ENCODE measurements at regions not wholly inside any gene's neighbourhood (a gene's known extent, or its start where the extent isn't known, plus 50 kb on each side); places are given as distances from the start of the nearest gene placed in this dataset.

- DNase-seq: no peak
Observed at GRCh38 chr5:167812871-167813270, 478.6 kb upstream of the WWC1 start.

- no peak for DNase-seq
Observed at GRCh38 chr5:167813389-167813788, 478.1 kb upstream of the WWC1 start.

GRCh38 chr5:167814040-167814439, 477.4 kb upstream of the WWC1 start:
- DNase-seq: no peak

GRCh38 chr5:167814828-167815227, 476.6 kb upstream of the WWC1 start:
- DNase-seq: no peak

- DNase-seq: no peak
Observed at GRCh38 chr5:167816354-167816753, 475.1 kb upstream of the WWC1 start.

- no peak for DNase-seq
Observed at GRCh38 chr5:167816864-167817263, 474.6 kb upstream of the WWC1 start.

GRCh38 chr5:167819406-167819805, 472.0 kb upstream of the WWC1 start:
- DNase-seq: no peak

- DNase-seq: no peak
Observed at GRCh38 chr5:167820101-167820990, 471.1 kb upstream of the WWC1 start.

GRCh38 chr5:167821151-167821550, 470.3 kb upstream of the WWC1 start:
- DNase-seq: no peak

- no peak for DNase-seq
Observed at GRCh38 chr5:167821669-167822068, 469.8 kb upstream of the WWC1 start.

GRCh38 chr5:167822241-167822640, 469.2 kb upstream of the WWC1 start:
- no peak for DNase-seq

- DNase-seq: no peak
Observed at GRCh38 chr5:167823405-167823804, 468.0 kb upstream of the WWC1 start.

- DNase-seq: no peak
Observed at GRCh38 chr5:167827766-167828165, 463.7 kb upstream of the WWC1 start.

GRCh38 chr5:167831754-167832504, 459.5 kb upstream of the WWC1 start:
- no peak for DNase-seq

- DNase-seq: no peak
Observed at GRCh38 chr5:167832609-167833008, 458.8 kb upstream of the WWC1 start.

GRCh38 chr5:167833456-167833855, 458.0 kb upstream of the WWC1 start:
- no peak for DNase-seq

GRCh38 chr5:167835146-167835545, 456.3 kb upstream of the WWC1 start:
- no peak for DNase-seq

GRCh38 chr5:167837127-167837526, 454.3 kb upstream of the WWC1 start:
- no peak for DNase-seq

GRCh38 chr5:167839065-167839464, 452.4 kb upstream of the WWC1 start:
- DNase-seq: no peak

- no peak for DNase-seq
Observed at GRCh38 chr5:167840527-167841130, 450.8 kb upstream of the WWC1 start.

- DNase-seq: no peak
Observed at GRCh38 chr5:167843881-167844572, 447.4 kb upstream of the WWC1 start.

- no peak for DNase-seq
Observed at GRCh38 chr5:167845952-167846351, 445.5 kb upstream of the WWC1 start.

- DNase-seq: no peak
Observed at GRCh38 chr5:167849874-167850273, 441.6 kb upstream of the WWC1 start.

Data from NCI-H1092 treated with DMSO at 0.1 percent for 48 hours (cell line).